ENCODE measurements at regions not wholly inside any gene's neighbourhood (a gene's known extent, or its start where the extent isn't known, plus 50 kb on each side); places are given as distances from the start of the nearest gene placed in this dataset.

DNA sequence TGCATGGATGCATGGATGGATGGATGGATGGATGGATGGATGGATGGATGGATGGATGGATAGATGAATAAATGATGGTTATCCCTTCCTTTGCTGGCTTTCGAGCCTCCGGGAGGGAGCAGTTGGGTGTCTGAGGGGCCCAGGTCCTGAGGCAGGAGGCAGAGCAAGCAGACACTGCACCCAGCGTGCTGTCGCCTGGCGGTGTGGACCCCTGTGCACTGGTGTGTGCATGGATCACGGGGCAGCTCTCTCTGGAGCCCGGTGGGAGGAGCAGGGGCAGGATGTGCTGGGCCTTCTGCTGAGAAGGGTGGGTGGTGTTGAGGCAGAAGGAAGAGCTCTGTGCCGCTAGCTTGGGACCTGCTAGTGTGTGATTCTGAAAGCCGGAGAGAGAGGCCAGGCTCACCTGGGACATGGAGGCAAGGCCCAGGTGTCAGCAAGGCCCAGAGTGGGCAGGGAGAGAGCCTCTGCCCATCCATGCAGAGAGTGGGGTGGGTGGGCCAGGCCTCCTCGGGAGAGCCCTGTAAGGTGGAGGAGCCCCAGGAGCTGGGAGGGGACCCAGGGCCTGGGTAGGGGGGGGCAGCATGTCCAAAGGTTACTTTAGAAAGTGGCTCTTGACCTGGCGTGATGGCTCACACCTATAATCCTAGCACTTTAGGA, 254.4 kb downstream of the BRD1 start:
- H3K27ac ChIP-seq: no peak overlapping the region
- H3K36me3 ChIP-seq: no peaks in the 10 kb centered on the region
- H3K4me1 ChIP-seq (ENCODE audit: insufficient read depth): no peaks in the 10 kb centered on the region
- peak in 1 of 5 donors; percentile 10 for DNase-seq
- H3K9me3 ChIP-seq: no peaks in the 10 kb centered on the region
- WGBS, 3 donors: 93 to 94% (median 93%) methylated on average over 11 of the region's 11 CpGs
- no peaks in the 10 kb centered on the region for H3K27me3 ChIP-seq
- no peak overlapping the region for H3K4me3 ChIP-seq
- TF ChIP-seq EP300 (IDR thresholded peaks at IDR 0.05) (no peak), POLR2A (IDR thresholded peaks at IDR 0.05) (no peak)
- TF ChIP-seq, protein P1, sequence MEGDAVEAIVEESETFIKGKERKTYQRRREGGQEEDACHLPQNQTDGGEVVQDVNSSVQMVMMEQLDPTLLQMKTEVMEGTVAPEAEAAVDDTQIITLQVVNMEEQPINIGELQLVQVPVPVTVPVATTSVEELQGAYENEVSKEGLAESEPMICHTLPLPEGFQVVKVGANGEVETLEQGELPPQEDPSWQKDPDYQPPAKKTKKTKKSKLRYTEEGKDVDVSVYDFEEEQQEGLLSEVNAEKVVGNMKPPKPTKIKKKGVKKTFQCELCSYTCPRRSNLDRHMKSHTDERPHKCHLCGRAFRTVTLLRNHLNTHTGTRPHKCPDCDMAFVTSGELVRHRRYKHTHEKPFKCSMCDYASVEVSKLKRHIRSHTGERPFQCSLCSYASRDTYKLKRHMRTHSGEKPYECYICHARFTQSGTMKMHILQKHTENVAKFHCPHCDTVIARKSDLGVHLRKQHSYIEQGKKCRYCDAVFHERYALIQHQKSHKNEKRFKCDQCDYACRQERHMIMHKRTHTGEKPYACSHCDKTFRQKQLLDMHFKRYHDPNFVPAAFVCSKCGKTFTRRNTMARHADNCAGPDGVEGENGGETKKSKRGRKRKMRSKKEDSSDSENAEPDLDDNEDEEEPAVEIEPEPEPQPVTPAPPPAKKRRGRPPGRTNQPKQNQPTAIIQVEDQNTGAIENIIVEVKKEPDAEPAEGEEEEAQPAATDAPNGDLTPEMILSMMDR (IDR thresholded peaks at IDR 0.05): no peak
- intact Hi-C loops (cut with DNase I): no loop called here

DNA sequence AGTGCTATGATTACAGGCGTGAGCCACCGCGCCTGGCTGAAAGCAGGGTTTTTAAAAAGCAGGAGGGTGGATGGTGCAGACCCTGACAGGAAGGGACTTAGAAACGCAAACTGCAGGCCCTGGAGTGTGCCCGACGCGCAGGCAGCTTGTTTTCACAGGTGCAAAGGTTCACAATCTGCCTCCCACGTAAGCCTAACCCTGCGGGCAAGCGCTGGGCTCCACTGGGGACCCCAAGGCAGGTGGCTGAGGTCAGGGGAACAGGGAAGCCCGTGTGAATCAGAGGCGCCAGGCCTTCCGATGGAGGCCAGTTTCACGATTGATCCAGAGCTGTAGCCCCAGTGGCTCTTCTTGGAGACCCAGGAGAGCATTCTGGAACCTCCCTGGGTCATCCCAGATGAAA, 256.3 kb downstream of the BRD1 start:
- intact Hi-C loops (cut with DNase I): no loop called here
- H3K9me3 ChIP-seq: no peaks in the 10 kb centered on the region
- no peaks in the 10 kb centered on the region for H3K4me1 ChIP-seq (ENCODE audit: insufficient read depth)
- WGBS, 3 donors: 66 to 83% (median 76%) methylated on average over 14 of the region's 14 CpGs
- H3K36me3 ChIP-seq: no peaks in the 10 kb centered on the region
- no peaks in the 10 kb centered on the region for H3K27me3 ChIP-seq
- peak in 1 of 5 donors; percentile 6 for DNase-seq
- TF ChIP-seq, protein P1 (IDR thresholded peaks at IDR 0.05): no peak
- TF ChIP-seq EP300 (IDR thresholded peaks at IDR 0.05) (no peak), POLR2A (IDR thresholded peaks at IDR 0.05) (no peak)
- H3K4me3 ChIP-seq: no peak overlapping the region
- no peak overlapping the region for H3K27ac ChIP-seq

DNA sequence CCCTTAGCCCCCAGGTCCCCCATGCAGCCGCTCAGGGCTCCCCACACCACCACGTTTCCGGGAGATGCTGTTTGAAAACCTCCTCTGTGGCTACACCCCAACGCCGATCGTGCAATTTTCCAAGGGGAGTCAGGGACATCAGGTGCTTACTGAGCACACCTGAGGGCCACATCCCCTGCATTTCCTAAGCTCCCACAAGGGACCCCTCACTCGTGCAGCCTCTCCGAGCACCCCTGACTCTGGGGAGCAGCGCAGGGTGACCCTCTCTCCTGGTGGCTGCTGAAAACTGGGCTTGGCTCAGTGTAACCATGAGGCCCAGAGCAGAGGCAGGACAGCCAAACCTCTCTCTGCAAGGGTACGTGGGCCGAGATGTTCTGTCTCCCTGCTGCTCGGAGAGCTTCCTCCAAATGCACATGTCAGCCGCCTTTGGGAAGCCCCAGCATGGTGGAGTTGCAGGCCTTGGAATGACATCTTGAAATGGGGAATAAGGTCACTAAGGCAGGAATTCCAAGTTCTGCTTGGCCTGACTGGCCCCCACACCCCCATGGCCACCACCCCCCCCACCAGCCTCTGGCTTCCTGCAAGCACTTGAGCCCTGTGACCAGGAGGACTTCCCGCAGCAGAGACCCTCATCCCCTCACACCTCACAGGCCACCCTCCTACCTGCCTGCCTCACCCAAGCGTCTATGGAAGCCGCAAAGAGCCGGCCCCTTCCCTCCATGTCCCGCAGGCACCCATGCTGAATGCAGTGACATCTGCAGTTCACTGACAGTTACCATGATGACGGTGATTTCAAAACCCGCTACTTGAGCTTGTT, 257.4 kb downstream of the BRD1 start:
- Histone ChIP-seq H3K4me1 (ENCODE audit: insufficient read depth) (no peaks in the 10 kb centered on the region), H3K4me3 (no peak overlapping the region), H3K27ac (no peak overlapping the region), H3K36me3 (no peaks in the 10 kb centered on the region), H3K27me3 (no peaks in the 10 kb centered on the region), H3K9me3 (no peaks in the 10 kb centered on the region)
- TF ChIP-seq POLR2A (IDR thresholded peaks at IDR 0.05) (no peak), EP300 (IDR thresholded peaks at IDR 0.05) (no peak)
- TF ChIP-seq, protein P1 (IDR thresholded peaks at IDR 0.05): no peak
- DNase-seq: peak in 2 of 5 donors; percentile 4 to 21
- whole genome bisulfite sequencing, 3 donors: 76 to 81% (median 81%) methylated on average over 19 to 20 of the region's 20 CpGs
- intact Hi-C loops (cut with DNase I): no loop called here

DNA sequence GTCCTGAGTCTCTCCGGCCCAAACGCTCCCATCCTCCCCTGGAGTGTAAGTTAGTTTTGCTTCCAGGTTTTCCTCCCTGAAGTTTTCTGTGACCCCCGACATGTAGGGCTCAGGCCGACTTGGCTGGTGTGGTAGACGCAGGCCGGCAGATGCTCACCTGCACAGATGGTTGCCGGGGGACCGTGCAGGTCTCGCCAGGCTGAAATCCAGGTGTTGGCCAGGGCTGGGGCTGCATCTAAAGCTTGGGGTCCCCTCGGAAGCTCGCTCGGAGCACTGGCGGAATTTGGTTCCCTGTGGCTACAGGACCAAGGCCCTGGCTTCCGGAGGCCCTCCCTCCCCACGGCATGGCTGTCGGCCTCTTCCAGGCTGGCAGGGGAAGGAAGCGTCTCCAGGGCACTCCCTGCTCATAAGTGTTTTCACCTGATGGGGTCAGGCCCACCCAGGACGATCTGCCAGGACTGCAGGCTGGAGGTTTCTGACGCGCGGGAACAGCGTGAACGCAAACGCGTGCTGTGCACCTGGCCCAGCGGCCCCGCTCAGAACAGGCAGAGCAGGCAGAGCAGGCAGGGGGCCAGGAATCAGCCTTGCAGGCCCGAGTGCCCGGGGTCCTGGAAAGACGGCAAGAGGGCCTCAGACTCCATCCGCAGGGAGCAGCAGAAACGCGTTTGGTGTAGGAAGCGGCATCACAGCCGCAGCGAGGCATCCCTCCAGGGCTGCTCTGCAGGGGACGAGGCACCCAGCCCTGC, 258.2 kb downstream of the BRD1 start:
- TF ChIP-seq, protein P1 (IDR thresholded peaks at IDR 0.05): no peak
- TF ChIP-seq POLR2A (IDR thresholded peaks at IDR 0.05) (no peak), EP300 (IDR thresholded peaks at IDR 0.05) (no peak)
- no peaks in the 10 kb centered on the region for H3K9me3 ChIP-seq
- no peak overlapping the region for H3K4me3 ChIP-seq
- no peaks in the 10 kb centered on the region for H3K4me1 ChIP-seq (ENCODE audit: insufficient read depth)
- intact Hi-C loops (cut with DNase I): no loop called here
- no peak overlapping the region for H3K27ac ChIP-seq
- peak in 2 of 5 donors; percentile 6 to 9 for DNase-seq
- no peaks in the 10 kb centered on the region for H3K27me3 ChIP-seq
- 79 to 89% (median 84%) methylated on average over 34 to 37 of the region's 37 CpGs for WGBS, 3 donors
- H3K36me3 ChIP-seq: no peaks in the 10 kb centered on the region
